Osteocyte (in vitro differentiated cells): ENCODE measurements at regions not wholly inside any gene's neighbourhood (a gene's known extent, or its start where the extent isn't known, plus 50 kb on each side); places are given as distances from the start of the nearest gene placed in this dataset.

ENCODE experiments used
- DNase-seq: peaks from one replicate; pipeline ENCODE4 v3.0.0; 2021; ENCODE audit warnings: mixed read lengths; ENCODE audit not compliant: unreplicated experiment; ENCODE audit errors: extremely low spot score
- H3K27ac Mint-ChIP-seq: one replicate; pipeline ENCODE4 v1.8.0; 2021; ENCODE audit warnings: mild to moderate bottlenecking, mixed read lengths; ENCODE audit not compliant: unreplicated experiment
- H3K27me3 Mint-ChIP-seq: one replicate; pipeline ENCODE4 v1.8.0; 2021; ENCODE audit warnings: mixed read lengths; ENCODE audit not compliant: unreplicated experiment
- H3K36me3 Mint-ChIP-seq: one replicate; pipeline ENCODE4 v1.8.0; 2021; ENCODE audit warnings: mixed read lengths; ENCODE audit not compliant: unreplicated experiment
- H3K4me1 Mint-ChIP-seq: one replicate; pipeline ENCODE4 v1.8.0; 2021; ENCODE audit warnings: mixed read lengths; ENCODE audit not compliant: unreplicated experiment
- H3K4me3 Mint-ChIP-seq: one replicate; pipeline ENCODE4 v1.8.0; 2021; ENCODE audit warnings: mild to moderate bottlenecking, moderate library complexity, mixed read lengths; ENCODE audit not compliant: unreplicated experiment
- H3K9me3 Mint-ChIP-seq: one replicate; pipeline ENCODE4 v1.8.0; 2021; ENCODE audit warnings: mixed read lengths; ENCODE audit not compliant: unreplicated experiment
- TF ChIP-seq, protein P1 (sequence below): fragments of 200-600 bp; sonication (generic); IDR thresholded peaks from 2 replicates; pipeline ENCODE4 v1.5.0; 2021; ENCODE audit warnings: antibody characterized with exemption, mild to moderate bottlenecking, moderate library complexity

DNA sequence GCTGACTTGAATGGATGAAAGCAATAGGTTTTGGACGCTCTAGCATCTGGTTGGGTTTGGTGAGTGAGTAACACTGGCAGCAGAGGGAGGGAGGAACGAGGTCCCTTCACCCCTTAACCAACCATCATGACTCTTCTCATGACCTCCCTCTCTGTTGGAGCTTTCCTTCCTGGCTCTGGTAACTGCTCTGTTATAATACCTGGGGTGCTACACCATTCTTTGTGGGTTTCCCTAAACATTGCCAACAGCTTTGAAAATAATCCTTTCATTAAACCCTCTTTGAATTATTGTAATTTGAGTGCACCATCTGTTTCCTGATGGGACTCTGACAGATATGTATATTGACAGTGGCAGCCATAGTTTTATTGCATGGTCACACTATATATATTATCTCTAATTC is 146.2 kb upstream of the PTPRG start:
- TF ChIP-seq, protein P1, sequence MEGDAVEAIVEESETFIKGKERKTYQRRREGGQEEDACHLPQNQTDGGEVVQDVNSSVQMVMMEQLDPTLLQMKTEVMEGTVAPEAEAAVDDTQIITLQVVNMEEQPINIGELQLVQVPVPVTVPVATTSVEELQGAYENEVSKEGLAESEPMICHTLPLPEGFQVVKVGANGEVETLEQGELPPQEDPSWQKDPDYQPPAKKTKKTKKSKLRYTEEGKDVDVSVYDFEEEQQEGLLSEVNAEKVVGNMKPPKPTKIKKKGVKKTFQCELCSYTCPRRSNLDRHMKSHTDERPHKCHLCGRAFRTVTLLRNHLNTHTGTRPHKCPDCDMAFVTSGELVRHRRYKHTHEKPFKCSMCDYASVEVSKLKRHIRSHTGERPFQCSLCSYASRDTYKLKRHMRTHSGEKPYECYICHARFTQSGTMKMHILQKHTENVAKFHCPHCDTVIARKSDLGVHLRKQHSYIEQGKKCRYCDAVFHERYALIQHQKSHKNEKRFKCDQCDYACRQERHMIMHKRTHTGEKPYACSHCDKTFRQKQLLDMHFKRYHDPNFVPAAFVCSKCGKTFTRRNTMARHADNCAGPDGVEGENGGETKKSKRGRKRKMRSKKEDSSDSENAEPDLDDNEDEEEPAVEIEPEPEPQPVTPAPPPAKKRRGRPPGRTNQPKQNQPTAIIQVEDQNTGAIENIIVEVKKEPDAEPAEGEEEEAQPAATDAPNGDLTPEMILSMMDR, result no peak
- H3K4me1 Mint-ChIP-seq, result no peaks in the 10 kb centered on the region
- peaks cover 3% of the 10 kb centered on the region for H3K27me3 Mint-ChIP-seq
- no peak overlapping the region for H3K27ac Mint-ChIP-seq
- no peaks in the 10 kb centered on the region for H3K36me3 Mint-ChIP-seq
- H3K9me3 Mint-ChIP-seq, result no peaks in the 10 kb centered on the region
- H3K4me3 Mint-ChIP-seq, result no peak overlapping the region
- no peak for DNase-seq

DNA sequence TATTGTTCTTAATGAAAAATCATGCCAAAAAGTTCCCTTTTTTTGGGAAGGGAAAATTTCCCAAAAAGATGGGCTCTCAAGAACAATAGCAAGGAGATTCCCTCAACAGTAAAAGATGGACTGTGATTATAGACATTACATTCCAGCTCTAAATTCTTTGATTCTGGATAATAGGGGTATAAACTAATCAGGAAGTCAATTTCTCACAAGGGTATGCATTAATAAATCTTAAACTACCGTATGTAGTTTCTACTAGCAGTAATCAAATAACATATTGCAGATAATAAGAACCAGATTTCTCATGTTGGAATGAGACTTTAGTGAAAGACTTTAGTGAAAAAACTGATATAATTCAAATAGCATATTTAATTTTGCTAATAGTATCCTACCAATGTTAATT is 144.8 kb upstream of the PTPRG start:
- no peaks in the 10 kb centered on the region for H3K36me3 Mint-ChIP-seq
- H3K27ac Mint-ChIP-seq, result no peak overlapping the region
- no peak for DNase-seq
- H3K4me1 Mint-ChIP-seq, result no peaks in the 10 kb centered on the region
- H3K9me3 Mint-ChIP-seq, result no peaks in the 10 kb centered on the region
- H3K4me3 Mint-ChIP-seq, result no peak overlapping the region
- peaks cover 3% of the 10 kb centered on the region for H3K27me3 Mint-ChIP-seq
- TF ChIP-seq, protein P1, result no peak

DNA sequence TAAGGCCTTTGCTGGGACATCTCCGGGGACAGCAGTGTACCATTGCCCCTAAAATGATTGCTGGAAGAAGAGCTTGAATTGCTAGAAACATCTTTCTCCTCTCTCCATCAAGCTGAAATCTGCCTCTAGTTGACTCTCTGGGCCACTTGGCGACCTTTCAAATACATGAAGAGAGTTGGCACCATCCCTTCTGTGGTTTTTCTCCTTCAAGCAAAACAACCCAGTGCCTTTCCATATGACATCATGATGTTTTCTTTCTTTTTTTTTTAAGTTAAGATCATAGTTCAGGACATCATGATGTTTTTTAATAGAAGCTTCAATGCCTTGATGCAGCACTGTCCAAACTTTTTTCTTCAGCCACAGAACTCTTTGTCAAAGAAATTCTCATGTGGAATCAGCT is 144.0 kb upstream of the PTPRG start:
- no peak for DNase-seq
- peaks cover 5% of the 10 kb centered on the region for H3K27me3 Mint-ChIP-seq

DNA sequence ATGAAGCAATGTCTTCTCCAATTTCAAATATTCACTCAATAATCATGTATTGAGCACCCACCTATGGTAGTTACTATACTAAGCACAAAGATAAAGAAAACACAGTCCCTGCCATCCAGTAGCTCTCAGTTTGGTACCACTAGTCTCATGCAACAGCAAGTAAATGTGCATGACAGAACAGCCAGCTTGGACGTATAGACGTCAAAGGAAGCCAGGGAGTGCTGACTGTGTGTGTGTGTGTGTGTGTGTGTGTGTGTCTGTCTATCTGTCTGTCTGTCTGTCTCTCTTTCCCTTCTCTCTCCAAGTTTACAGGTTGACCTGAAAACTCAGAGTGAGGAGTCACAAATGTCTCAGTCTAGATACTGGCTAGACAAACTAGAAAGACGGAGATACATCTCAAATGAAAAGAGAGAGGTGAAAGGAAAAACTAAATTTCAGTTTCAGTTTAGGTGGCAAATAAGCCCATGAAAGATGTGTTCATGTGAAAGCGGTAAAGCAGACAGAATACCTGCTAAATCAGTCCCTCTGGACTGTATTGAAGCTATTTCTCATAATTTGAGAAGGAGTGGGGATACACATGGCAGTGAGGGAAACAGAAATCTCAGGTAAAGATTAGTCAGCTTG is 141.1 kb upstream of the PTPRG start:
- H3K4me1 Mint-ChIP-seq, result no peaks in the 10 kb centered on the region
- DNase-seq, result no peak
- TF ChIP-seq, protein P1, result no peak
- no peak overlapping the region for H3K4me3 Mint-ChIP-seq
- no peaks in the 10 kb centered on the region for H3K36me3 Mint-ChIP-seq
- no peaks in the 10 kb centered on the region for H3K9me3 Mint-ChIP-seq
- H3K27me3 Mint-ChIP-seq, result peaks cover 4% of the 10 kb centered on the region
- H3K27ac Mint-ChIP-seq, result no peak overlapping the region

More for the DNA sequence above, 144.0 kb upstream of the PTPRG start:
- Mint-ChIP-seq H3K36me3 (no peaks in the 10 kb centered on the region), H3K9me3 (no peaks in the 10 kb centered on the region), H3K27ac (no peak overlapping the region), H3K4me3 (no peak overlapping the region), H3K4me1 (no peaks in the 10 kb centered on the region)
- TF ChIP-seq, protein P1, result no peak

DNA sequence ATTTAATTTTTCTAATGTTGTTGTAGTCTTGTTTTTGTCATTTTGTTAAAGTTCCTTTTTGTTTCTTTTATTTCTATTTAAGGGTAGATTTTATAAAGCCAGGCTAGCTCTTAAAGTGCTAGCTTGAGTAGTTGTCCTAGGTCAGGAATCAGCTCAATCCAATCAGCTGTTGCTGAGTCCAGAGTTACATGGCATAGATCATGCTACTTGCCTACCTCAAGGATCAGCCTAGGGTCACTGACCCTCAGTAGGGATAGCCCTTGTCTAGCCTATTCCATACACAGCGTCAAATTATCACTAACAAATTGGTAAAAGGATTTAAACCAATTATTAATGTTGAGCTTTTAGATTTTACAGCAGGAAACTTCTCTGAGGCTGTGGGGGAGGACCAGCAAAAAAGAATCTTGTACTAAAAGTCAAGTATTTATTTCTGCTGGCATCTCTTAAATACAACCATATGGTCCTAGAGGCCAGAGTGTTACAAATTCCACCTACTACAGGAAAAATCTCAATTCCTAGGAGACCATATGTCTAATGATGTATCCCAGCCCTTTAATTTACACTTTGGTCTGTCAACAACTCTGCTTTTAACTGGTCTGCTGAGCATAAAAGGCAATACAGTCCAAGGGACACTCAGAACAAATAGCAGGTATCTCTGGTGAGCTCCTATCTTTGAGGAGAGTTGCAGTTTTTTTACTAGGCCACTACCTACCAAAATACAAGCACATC is 138.3 kb upstream of the PTPRG start:
- H3K27ac Mint-ChIP-seq, result no peak overlapping the region
- peaks cover 9% of the 10 kb centered on the region for H3K27me3 Mint-ChIP-seq
- no peaks in the 10 kb centered on the region for H3K4me1 Mint-ChIP-seq
- H3K9me3 Mint-ChIP-seq, result no peaks in the 10 kb centered on the region
- H3K36me3 Mint-ChIP-seq, result no peaks in the 10 kb centered on the region
- H3K4me3 Mint-ChIP-seq, result no peak overlapping the region
- no peak for DNase-seq
- TF ChIP-seq, protein P1, result no peak
